Tibial nerve (tissue), 4 donors: ENCODE measurements at regions not wholly inside any gene's neighbourhood (a gene's known extent, or its start where the extent isn't known, plus 50 kb on each side); places are given as distances from the start of the nearest gene placed in this dataset.

Experiments
- DNase-seq, 2 donors: peaks; one replicate each; pipeline ENCODE4 v3.0.0-alpha.2; 2019; ENCODE audit warnings: low spot score in 2 of 2
- H3K27ac ChIP-seq, 4 donors: fragments of 200-600 bp; sonication (generic) in 3 of 4; one replicate each; pipeline ENCODE4 v1.5.1; 2017 to 2019; ENCODE audit warnings: mild to moderate bottlenecking in 1 of 4
- H3K27me3 ChIP-seq, 2 donors: fragments of 200-600 bp; sonication (generic) in 1 of 2; one replicate each; pipeline versions ENCODE4 v1.5.1 to v1.6.0; 2017 to 2019
- H3K36me3 ChIP-seq, 3 donors: fragments of 200-600 bp; sonication (generic); one replicate each; pipeline ENCODE4 v1.5.1; 2018 to 2019
- H3K4me1 ChIP-seq, 4 donors: fragments of 200-600 bp; sonication (generic) in 3 of 4; one replicate each; pipeline ENCODE4 v1.5.1; 2017 to 2019
- H3K4me3 ChIP-seq, 4 donors: fragments of 200-600 bp; sonication (generic) in 3 of 4; one replicate each; pipeline ENCODE4 v1.5.1; 2017 to 2019; ENCODE audit warnings: mild to moderate bottlenecking in 1 of 4, moderate library complexity in 1 of 4
- H3K9me3 ChIP-seq, 4 donors: fragments of 200-600 bp; sonication (generic) in 3 of 4; one replicate each; pipeline ENCODE4 v1.5.1; 2017 to 2019
- EP300 ChIP-seq, 2 donors: sonication (generic); formaldehyde crosslinking; IDR thresholded peaks; one replicate each; pipeline ENCODE4 v1.6.1; 2017; ENCODE audit warnings: antibody characterized with exemption in 2 of 2, mild to moderate bottlenecking in 1 of 2
- POLR2A ChIP-seq, 2 donors: fragments of 450-650 bp; IDR thresholded peaks; one replicate each; pipeline ENCODE4 v1.6.1; 2017; ENCODE audit warnings: antibody characterized with exemption in 2 of 2, mild to moderate bottlenecking in 2 of 2, moderate library complexity in 2 of 2
- WGBS, 2 donors: methylation state at CpG; one replicate each; pipeline ENCODE4 v1.1.5; 2018; 5-methylcytosine and 5-hydroxymethylcytosine counted together
- TF ChIP-seq, protein P1 (sequence below), 5 experiments: fragments of 200-600 bp in 3 of 5; fragments of 450-650 bp in 2 of 5; sonication (generic) in 3 of 5; IDR thresholded peaks; one replicate each; pipeline ENCODE4 v1.5.1; 2016 to 2019; ENCODE audit warnings: antibody characterized with exemption in 5 of 5, mild to moderate bottlenecking in 3 of 5, moderate library complexity in 2 of 5

DNA sequence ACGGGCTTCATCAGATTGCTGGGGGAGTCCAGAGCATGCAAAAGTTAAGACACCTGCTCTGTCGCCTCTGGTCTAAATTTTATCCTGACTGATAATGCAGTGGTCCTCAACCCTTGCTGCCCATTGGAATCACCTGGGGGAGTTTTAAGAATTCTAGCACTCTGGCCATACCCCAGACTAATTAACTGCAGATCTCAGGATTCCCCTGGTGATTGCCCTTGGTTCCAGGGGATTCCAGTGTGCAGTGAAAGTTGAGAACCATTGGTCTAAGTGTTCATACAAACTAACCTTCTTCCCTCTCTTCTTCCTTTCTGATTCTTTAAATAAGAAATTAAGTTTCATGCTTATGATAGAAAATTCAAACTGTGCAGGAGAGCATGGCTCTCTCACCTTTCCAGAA is 105.7 kb upstream of the MGAT5 start:
- no peaks in the 10 kb centered on the region for H3K9me3 ChIP-seq
- TF ChIP-seq, protein P1, sequence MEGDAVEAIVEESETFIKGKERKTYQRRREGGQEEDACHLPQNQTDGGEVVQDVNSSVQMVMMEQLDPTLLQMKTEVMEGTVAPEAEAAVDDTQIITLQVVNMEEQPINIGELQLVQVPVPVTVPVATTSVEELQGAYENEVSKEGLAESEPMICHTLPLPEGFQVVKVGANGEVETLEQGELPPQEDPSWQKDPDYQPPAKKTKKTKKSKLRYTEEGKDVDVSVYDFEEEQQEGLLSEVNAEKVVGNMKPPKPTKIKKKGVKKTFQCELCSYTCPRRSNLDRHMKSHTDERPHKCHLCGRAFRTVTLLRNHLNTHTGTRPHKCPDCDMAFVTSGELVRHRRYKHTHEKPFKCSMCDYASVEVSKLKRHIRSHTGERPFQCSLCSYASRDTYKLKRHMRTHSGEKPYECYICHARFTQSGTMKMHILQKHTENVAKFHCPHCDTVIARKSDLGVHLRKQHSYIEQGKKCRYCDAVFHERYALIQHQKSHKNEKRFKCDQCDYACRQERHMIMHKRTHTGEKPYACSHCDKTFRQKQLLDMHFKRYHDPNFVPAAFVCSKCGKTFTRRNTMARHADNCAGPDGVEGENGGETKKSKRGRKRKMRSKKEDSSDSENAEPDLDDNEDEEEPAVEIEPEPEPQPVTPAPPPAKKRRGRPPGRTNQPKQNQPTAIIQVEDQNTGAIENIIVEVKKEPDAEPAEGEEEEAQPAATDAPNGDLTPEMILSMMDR (IDR thresholded peaks at IDR 0.05): no peak
- TF ChIP-seq EP300 (IDR thresholded peaks at IDR 0.05): no peak
- no peak for TF ChIP-seq POLR2A (IDR thresholded peaks at IDR 0.05)
- WGBS, 2 donors: 91 to 93% methylated on average over 2 of the region's 2 CpGs
- no peak overlapping the region for H3K4me3 ChIP-seq
- H3K27me3 ChIP-seq: no peaks in the 10 kb centered on the region
- DNase-seq: no peak
- peaks cover 0 to 39% (median 7%) of the 10 kb centered on the region in 4 donors for H3K4me1 ChIP-seq
- H3K27ac ChIP-seq: no peak overlapping the region
- peaks cover 0 to 16% (median 0%) of the 10 kb centered on the region in 3 donors for H3K36me3 ChIP-seq

DNA sequence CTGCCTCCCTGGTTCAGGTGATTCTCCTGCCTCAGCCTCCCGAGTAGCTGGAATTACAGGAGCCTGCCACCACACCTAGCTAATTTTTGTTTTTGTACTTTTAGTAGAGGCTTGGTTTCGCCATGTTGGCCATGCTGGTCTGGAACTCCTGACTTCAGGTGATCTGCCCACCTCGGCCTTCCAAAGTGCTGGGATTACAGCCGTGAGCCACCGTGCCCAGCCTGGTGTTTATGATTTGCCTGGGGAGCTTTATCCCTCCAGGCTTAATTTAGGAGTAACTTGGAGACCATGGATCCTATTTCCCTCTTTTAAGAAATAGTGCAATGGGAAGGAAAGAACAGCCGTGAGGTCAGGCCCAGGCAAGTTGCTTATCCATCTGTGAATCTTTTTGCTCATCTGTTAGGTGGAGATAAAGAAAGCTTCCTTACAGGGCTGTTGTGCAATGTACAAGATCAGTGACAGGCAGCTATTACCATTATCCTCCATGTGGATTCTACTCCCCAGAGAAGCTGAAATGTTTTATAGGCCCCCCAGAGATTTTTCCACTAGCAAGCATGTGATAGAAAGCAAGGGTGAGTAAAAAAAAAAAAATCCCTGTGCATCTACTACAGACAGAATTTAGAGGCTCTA is 104.9 kb upstream of the MGAT5 start:
- no peaks in the 10 kb centered on the region for H3K27me3 ChIP-seq
- no peaks in the 10 kb centered on the region for H3K9me3 ChIP-seq
- H3K36me3 ChIP-seq: peaks cover 0 to 16% (median 0%) of the 10 kb centered on the region in 3 donors
- H3K27ac ChIP-seq: no peak overlapping the region
- peaks cover 0 to 35% (median 6%) of the 10 kb centered on the region in 4 donors for H3K4me1 ChIP-seq
- H3K4me3 ChIP-seq: no peak overlapping the region
- TF ChIP-seq POLR2A (IDR thresholded peaks at IDR 0.05): no peak
- TF ChIP-seq, protein P1 (IDR thresholded peaks at IDR 0.05): no peak
- TF ChIP-seq EP300 (IDR thresholded peaks at IDR 0.05): no peak
- 91 to 93% methylated on average over 6 of the region's 6 CpGs for WGBS, 2 donors
- no peak for DNase-seq

- H3K9me3 ChIP-seq: no peaks in the 10 kb centered on the region
- peaks cover 0 to 33% (median 10%) of the 10 kb centered on the region in 4 donors for H3K4me1 ChIP-seq
- TF ChIP-seq POLR2A (IDR thresholded peaks at IDR 0.05) (no peak), EP300 (IDR thresholded peaks at IDR 0.05) (no peak)
- TF ChIP-seq, protein P1 (IDR thresholded peaks at IDR 0.05): no peak
- H3K4me3 ChIP-seq: no peak overlapping the region
- no peak for DNase-seq
- no peaks in the 10 kb centered on the region for H3K27me3 ChIP-seq
- WGBS, 2 donors: 73 to 92% methylated on average over 1 of the region's 1 CpG
- H3K27ac ChIP-seq: no peak overlapping the region
- peaks cover 0 to 16% (median 0%) of the 10 kb centered on the region in 3 donors for H3K36me3 ChIP-seq
Measured at GRCh38 chr2:134149904-134150303, 104.0 kb upstream of the MGAT5 start.

- Histone ChIP-seq H3K9me3 (no peaks in the 10 kb centered on the region), H3K4me1 (peaks cover 0 to 34% (median 14%) of the 10 kb centered on the region in 4 donors), H3K27ac (no peak overlapping the region), H3K4me3 (no peak overlapping the region), H3K36me3 (peaks cover 0 to 16% (median 0%) of the 10 kb centered on the region in 3 donors), H3K27me3 (no peaks in the 10 kb centered on the region)
- no peak for DNase-seq
- TF ChIP-seq, protein P1 (IDR thresholded peaks at IDR 0.05): no peak
- TF ChIP-seq POLR2A (IDR thresholded peaks at IDR 0.05): no peak
- no peak for TF ChIP-seq EP300 (IDR thresholded peaks at IDR 0.05)
- 95% methylated on average over 3 of the region's 3 CpGs for WGBS, 2 donors
Measured at GRCh38 chr2:134150760-134151159, 103.1 kb upstream of the MGAT5 start.

GRCh38 chr2:134152045-134153010 is 101.5 kb upstream of the MGAT5 start:
- Histone ChIP-seq H3K4me1 (peaks cover 0 to 18% (median 9%) of the 10 kb centered on the region in 4 donors), H3K27me3 (no peaks in the 10 kb centered on the region), H3K4me3 (no peak overlapping the region), H3K36me3 (peaks cover 0 to 16% (median 0%) of the 10 kb centered on the region in 3 donors), H3K9me3 (no peaks in the 10 kb centered on the region), H3K27ac (no peak overlapping the region)
- TF ChIP-seq EP300 (IDR thresholded peaks at IDR 0.05) (no peak), POLR2A (IDR thresholded peaks at IDR 0.05) (no peak)
- TF ChIP-seq, protein P1 (IDR thresholded peaks at IDR 0.05): no peak
- no peak for DNase-seq
- 90 to 98% methylated on average over 23 of the region's 23 CpGs for WGBS, 2 donors
